Nephron (organoid): ENCODE measurements at regions not wholly inside any gene's neighbourhood (a gene's known extent, or its start where the extent isn't known, plus 50 kb on each side); places are given as distances from the start of the nearest gene placed in this dataset.

Experiments
- H3K27ac Mint-ChIP-seq, 3 experiments: 2 replicates each; pipeline ENCODE4 v1.8.0; 2020; ENCODE audit warnings: mixed read lengths in 3 of 3, mild to moderate bottlenecking in 2 of 3, moderate library complexity in 1 of 3
- H3K27me3 Mint-ChIP-seq: 2 replicates; pipeline ENCODE4 v1.8.0; 2021; ENCODE audit warnings: low read depth, mild to moderate bottlenecking, moderate library complexity, mixed read lengths
- H3K36me3 Mint-ChIP-seq: 2 replicates; pipeline ENCODE4 v1.8.0; 2020; ENCODE audit warnings: low read depth, mixed read lengths
- H3K4me1 Mint-ChIP-seq: 2 replicates; pipeline ENCODE4 v1.8.0; 2020; ENCODE audit warnings: mixed read lengths
- H3K4me3 Mint-ChIP-seq, 3 experiments: 2 replicates each; pipeline ENCODE4 v1.8.0; 2020; ENCODE audit warnings: mild to moderate bottlenecking in 3 of 3, mixed read lengths in 3 of 3, moderate library complexity in 2 of 3
- H3K9me3 Mint-ChIP-seq: 2 replicates; pipeline ENCODE4 v1.8.0; 2020; ENCODE audit warnings: mixed read lengths
- CTCF ChIP-seq, 3 experiments: fragments of 200-600 bp; sonication (generic); IDR thresholded peaks; one replicate each; pipeline ENCODE4 v1.5.0; 2021; ENCODE audit warnings: antibody characterized with exemption in 3 of 3; ENCODE audit not compliant: unreplicated experiment in 3 of 3

GRCh38 chr6:4561078-4561435 is 215.1 kb upstream of the CDYL start:
- Mint-ChIP-seq H3K4me3 (no peak overlapping the region), H3K9me3 (peaks cover 4% of the 10 kb centered on the region), H3K4me1 (peaks cover 15% of the 10 kb centered on the region), H3K36me3 (no peaks in the 10 kb centered on the region), H3K27ac (no peak overlapping the region), H3K27me3 (peaks cover 3% of the 10 kb centered on the region)
- no peak for TF ChIP-seq CTCF (IDR thresholded peaks at IDR 0.05; ENCODE audit: unreplicated experiment in 3 of 3)

DNA sequence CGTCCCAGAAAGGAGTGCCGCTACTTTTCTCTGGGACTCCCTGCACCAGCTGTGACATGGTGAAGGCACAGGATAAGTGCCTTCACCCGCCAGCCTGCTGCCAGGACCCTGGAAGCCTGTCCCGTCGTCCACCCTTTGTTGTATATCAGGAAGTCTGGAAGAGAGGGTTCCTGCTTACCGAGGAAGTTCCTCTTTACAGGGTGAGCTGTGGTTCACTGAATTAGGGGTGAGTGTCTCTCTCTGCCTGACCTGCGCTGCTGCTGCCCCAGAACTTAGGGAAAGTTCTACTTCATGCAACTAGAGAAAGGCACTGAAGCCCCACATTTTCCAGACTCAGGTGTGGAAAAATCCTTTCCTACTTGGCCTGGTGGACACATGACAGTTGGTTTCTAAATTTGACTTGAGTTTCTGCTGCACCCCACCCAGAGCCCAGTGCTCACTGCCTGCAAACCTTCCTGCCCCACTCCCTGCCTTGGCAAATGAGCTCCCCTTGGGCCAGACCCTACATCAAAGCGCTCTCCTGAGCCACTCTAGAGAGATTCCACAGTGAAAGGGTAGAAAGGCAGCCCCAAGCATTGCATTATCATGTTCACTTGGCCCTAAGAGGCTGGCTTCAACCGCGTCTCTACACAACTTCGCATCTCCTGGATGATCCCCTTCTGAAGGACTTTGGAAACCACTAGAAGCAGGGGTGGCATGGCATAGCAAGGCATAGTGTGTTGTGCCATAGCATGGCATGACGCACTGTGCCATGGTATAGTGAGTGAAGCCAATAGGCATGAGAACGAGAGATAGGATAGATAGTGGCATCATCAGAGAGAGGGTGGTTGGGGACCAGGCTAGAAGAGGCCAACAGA is 215.8 kb upstream of the CDYL start:
- H3K27ac Mint-ChIP-seq: no peak overlapping the region
- no peak for TF ChIP-seq CTCF (IDR thresholded peaks at IDR 0.05; ENCODE audit: unreplicated experiment in 3 of 3)
- H3K4me1 Mint-ChIP-seq: peaks cover 15% of the 10 kb centered on the region
- H3K27me3 Mint-ChIP-seq: peaks cover 3% of the 10 kb centered on the region
- no peak overlapping the region for H3K4me3 Mint-ChIP-seq
- peaks cover 4% of the 10 kb centered on the region for H3K9me3 Mint-ChIP-seq
- H3K36me3 Mint-ChIP-seq: no peaks in the 10 kb centered on the region

- Mint-ChIP-seq H3K9me3 (peaks cover 4% of the 10 kb centered on the region), H3K36me3 (no peaks in the 10 kb centered on the region), H3K4me3 (no peak overlapping the region), H3K27ac (no peak overlapping the region), H3K27me3 (no peaks in the 10 kb centered on the region), H3K4me1 (peaks cover 10% of the 10 kb centered on the region)
- no peak for TF ChIP-seq CTCF (IDR thresholded peaks at IDR 0.05; ENCODE audit: unreplicated experiment in 3 of 3)
Observed at GRCh38 chr6:4559281-4559875, 216.8 kb upstream of the CDYL start.

DNA sequence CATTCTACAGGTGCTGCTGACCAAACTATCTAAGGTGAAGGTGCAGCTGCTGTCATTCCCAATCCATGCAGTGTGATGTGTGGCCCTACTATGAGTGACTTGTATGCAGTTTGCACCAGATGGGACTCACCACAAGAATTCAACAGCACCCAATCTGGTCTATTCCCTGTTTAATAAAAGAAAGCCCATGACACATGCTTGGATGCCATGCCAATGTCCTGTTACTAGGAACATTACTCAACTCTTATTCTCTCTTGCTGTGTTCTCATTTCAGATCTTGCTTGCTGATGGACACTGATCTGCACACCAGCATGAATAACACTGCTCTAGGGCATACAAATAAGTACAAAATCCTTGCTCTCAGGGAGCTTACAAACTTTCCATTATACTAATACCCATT is 221.6 kb upstream of the CDYL start:
- H3K36me3 Mint-ChIP-seq: no peaks in the 10 kb centered on the region
- peaks cover 8% of the 10 kb centered on the region for H3K27me3 Mint-ChIP-seq
- H3K4me1 Mint-ChIP-seq: no peaks in the 10 kb centered on the region
- H3K27ac Mint-ChIP-seq: no peak overlapping the region
- TF ChIP-seq CTCF (IDR thresholded peaks at IDR 0.05; ENCODE audit: unreplicated experiment in 3 of 3): no peak
- no peaks in the 10 kb centered on the region for H3K9me3 Mint-ChIP-seq
- H3K4me3 Mint-ChIP-seq: no peak overlapping the region

DNA sequence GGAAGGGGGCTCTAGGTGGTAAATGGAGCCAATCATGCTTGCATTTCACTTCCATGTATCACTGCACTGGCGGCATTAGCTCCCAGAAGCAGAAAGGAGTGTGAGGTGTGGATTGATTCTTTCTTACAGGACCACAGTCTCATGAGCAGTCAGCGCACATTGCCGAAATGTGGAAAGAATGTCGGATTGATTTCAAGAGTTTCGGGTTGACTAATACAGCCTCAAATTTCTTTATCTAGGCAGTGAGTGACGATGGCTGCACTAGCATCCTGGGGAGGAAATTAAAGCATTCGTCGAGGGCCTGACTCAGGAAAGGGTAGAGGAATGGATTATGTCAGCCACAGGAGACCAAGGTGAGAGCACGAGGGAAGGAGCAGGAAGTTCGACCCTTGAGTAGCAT is 222.8 kb upstream of the CDYL start:
- Mint-ChIP-seq H3K4me3 (no peak overlapping the region), H3K9me3 (no peaks in the 10 kb centered on the region), H3K36me3 (no peaks in the 10 kb centered on the region), H3K4me1 (no peaks in the 10 kb centered on the region), H3K27me3 (peaks cover 8% of the 10 kb centered on the region), H3K27ac (no peak overlapping the region)
- no peak for TF ChIP-seq CTCF (IDR thresholded peaks at IDR 0.05; ENCODE audit: unreplicated experiment in 3 of 3)

DNA sequence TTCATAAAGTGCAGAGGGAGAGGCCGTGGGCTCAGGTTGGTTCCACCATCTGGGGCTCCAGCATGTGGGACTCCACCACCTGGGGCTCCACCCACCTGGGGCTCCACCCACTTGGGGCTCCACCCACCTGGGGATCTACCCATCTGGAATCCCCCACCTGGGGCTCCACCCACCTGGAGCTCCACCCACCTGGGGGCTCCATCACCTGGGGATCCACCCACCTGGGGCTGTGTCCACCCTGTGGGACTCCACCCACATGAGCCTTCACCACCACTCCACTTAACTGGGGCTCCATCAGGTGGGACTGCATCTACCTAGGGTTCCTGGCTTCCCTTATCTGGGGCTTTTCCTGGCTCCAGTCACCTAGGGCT is 226.0 kb upstream of the CDYL start:
- no peak for TF ChIP-seq CTCF (IDR thresholded peaks at IDR 0.05; ENCODE audit: unreplicated experiment in 3 of 3)
- Mint-ChIP-seq H3K4me3 (no peak overlapping the region), H3K27ac (no peak overlapping the region), H3K9me3 (no peaks in the 10 kb centered on the region), H3K4me1 (no peaks in the 10 kb centered on the region), H3K36me3 (no peaks in the 10 kb centered on the region), H3K27me3 (peaks cover 8% of the 10 kb centered on the region)
